ENCODE measurements at regions not wholly inside any gene's neighbourhood (a gene's known extent, or its start where the extent isn't known, plus 50 kb on each side); places are given as distances from the start of the nearest gene placed in this dataset.

- TF ChIP-seq RARB (CRISPR knock-in tag; IDR thresholded peaks at IDR 0.05) (no peak), ZFP3 (CRISPR knock-in tag; IDR thresholded peaks at IDR 0.05) (no peak), CREB5 (CRISPR knock-in tag; IDR thresholded peaks at IDR 0.05; ENCODE audit: low read depth) (no peak), TOX (CRISPR knock-in tag; IDR thresholded peaks at IDR 0.05; ENCODE audit: borderline replicate concordance) (no peak), GLIS3 (CRISPR knock-in tag; IDR thresholded peaks at IDR 0.05) (no peak), TCF4 (CRISPR knock-in tag; IDR thresholded peaks at IDR 0.05; ENCODE audit: borderline replicate concordance) (no peak), ARNTL (CRISPR knock-in tag; IDR thresholded peaks at IDR 0.05; ENCODE audit: borderline replicate concordance, low read depth) (no peak), CSDC2 (CRISPR knock-in tag; IDR thresholded peaks at IDR 0.05) (no peak)
- TF ChIP-seq, protein P1, sequence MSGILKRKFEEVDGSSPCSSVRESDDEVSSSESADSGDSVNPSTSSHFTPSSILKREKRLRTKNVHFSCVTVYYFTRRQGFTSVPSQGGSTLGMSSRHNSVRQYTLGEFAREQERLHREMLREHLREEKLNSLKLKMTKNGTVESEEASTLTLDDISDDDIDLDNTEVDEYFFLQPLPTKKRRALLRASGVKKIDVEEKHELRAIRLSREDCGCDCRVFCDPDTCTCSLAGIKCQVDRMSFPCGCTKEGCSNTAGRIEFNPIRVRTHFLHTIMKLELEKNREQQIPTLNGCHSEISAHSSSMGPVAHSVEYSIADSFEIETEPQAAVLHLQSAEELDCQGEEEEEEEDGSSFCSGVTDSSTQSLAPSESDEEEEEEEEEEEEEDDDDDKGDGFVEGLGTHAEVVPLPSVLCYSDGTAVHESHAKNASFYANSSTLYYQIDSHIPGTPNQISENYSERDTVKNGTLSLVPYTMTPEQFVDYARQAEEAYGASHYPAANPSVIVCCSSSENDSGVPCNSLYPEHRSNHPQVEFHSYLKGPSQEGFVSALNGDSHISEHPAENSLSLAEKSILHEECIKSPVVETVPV (CRISPR knock-in tag; IDR thresholded peaks at IDR 0.05) = no peak
Observed at GRCh38 chr21:31594726-31595125, 64.8 kb upstream of the SOD1 start.

All from SK-N-SH treated with all-trans-retinoic acid at 6 μM for 48 hours (cell line).